ENCODE measurements at regions not wholly inside any gene's neighbourhood (a gene's known extent, or its start where the extent isn't known, plus 50 kb on each side); places are given as distances from the start of the nearest gene placed in this dataset.

- Histone ChIP-seq H3K9me2 (ENCODE audit: insufficient read depth, low read length) (no peaks in the 10 kb centered on the region), H3K36me3 (ENCODE audit: insufficient read depth, low read length) (no peaks in the 10 kb centered on the region), H3F3A (ENCODE audit: insufficient read depth, low read length, poor library complexity, severe bottlenecking) (peaks cover 3% of the 10 kb centered on the region), H3K79me2 (replicated peaks; ENCODE audit: insufficient read depth, low read length) (no peaks in the 10 kb centered on the region), H4K20me1 (ENCODE audit: insufficient read depth) (no peaks in the 10 kb centered on the region), H3K9ac (ENCODE audit: low read length) (no peak overlapping the region), H3K9me3 (ENCODE audit: low read length) (no peaks in the 10 kb centered on the region), H2AFZ (ENCODE audit: low read depth, low read length) (no peak overlapping the region), H3K27me3 (ENCODE audit: insufficient read depth, low read depth, low read length) (no peaks in the 10 kb centered on the region), H3K4me2 (ENCODE audit: low read length) (peak overlapping the region; percentile 29), H3K27ac (ENCODE audit: low read length) (peak overlapping the region; percentile 64), H3K4me3 (ENCODE audit: low read length) (peak overlapping the region; percentile 36)
- peak; percentile 89 for TF ChIP-seq POLR2AphosphoS5 (IDR thresholded peaks at IDR 0.05)
- peak; percentile 39 for TF ChIP-seq REST (IDR thresholded peaks at IDR 0.05; ENCODE audit: borderline replicate concordance)
- peak; percentile 39 for TF ChIP-seq SMC3 (conservative IDR thresholded peaks at IDR 0.05; ENCODE audit: poor library complexity)
- no peak for TF ChIP-seq CTCF (IDR thresholded peaks at IDR 0.05; ENCODE audit: poor library complexity, severe bottlenecking)
- no peak for TF ChIP-seq MXI1 (conservative IDR thresholded peaks at IDR 0.05; ENCODE audit: poor library complexity, severe bottlenecking)
- TF ChIP-seq EP300 (conservative IDR thresholded peaks at IDR 0.05; ENCODE audit: poor library complexity, severe bottlenecking): peak; percentile 94
These were observed 66.8 kb upstream of the GALNTL6 start for GRCh38 chr4:171746418-171746817.

GRCh38 chr4:171742436-171742835 is 70.8 kb upstream of the GALNTL6 start:
- no peak overlapping the region for H3K4me3 ChIP-seq (ENCODE audit: low read length)
- H3K27ac ChIP-seq (ENCODE audit: low read length): no peak overlapping the region
- peaks cover 3% of the 10 kb centered on the region for H3F3A ChIP-seq (ENCODE audit: insufficient read depth, low read length, poor library complexity, severe bottlenecking)
- no peak overlapping the region for H3K4me2 ChIP-seq (ENCODE audit: low read length)
- H2AFZ ChIP-seq (ENCODE audit: low read depth, low read length): no peak overlapping the region
- TF ChIP-seq EZH2 (IDR thresholded peaks at IDR 0.05; ENCODE audit: borderline replicate concordance, insufficient read depth, low read length, poor library complexity, severe bottlenecking) (no peak), SMC3 (conservative IDR thresholded peaks at IDR 0.05; ENCODE audit: poor library complexity) (no peak), TAF1 (IDR thresholded peaks at IDR 0.05; ENCODE audit: low read depth) (no peak)
- H3K36me3 ChIP-seq (ENCODE audit: insufficient read depth, low read length): no peaks in the 10 kb centered on the region
- H3K9me3 ChIP-seq (ENCODE audit: low read length): no peaks in the 10 kb centered on the region
- no peaks in the 10 kb centered on the region for H4K20me1 ChIP-seq (ENCODE audit: insufficient read depth)
- no peaks in the 10 kb centered on the region for H3K27me3 ChIP-seq (ENCODE audit: insufficient read depth, low read depth, low read length)
- no peak overlapping the region for H3K9ac ChIP-seq (ENCODE audit: low read length)
- H3K79me2 ChIP-seq (replicated peaks; ENCODE audit: insufficient read depth, low read length): no peaks in the 10 kb centered on the region
- H3K9me2 ChIP-seq (ENCODE audit: insufficient read depth, low read length): no peaks in the 10 kb centered on the region

- H3K9me3 ChIP-seq (ENCODE audit: low read length): no peaks in the 10 kb centered on the region
- H3K27me3 ChIP-seq (ENCODE audit: insufficient read depth, low read depth, low read length): no peaks in the 10 kb centered on the region
- H3K79me2 ChIP-seq (replicated peaks; ENCODE audit: insufficient read depth, low read length): no peaks in the 10 kb centered on the region
- no peak overlapping the region for H3K4me2 ChIP-seq (ENCODE audit: low read length)
- no peak overlapping the region for H3K4me3 ChIP-seq (ENCODE audit: low read length)
- H3K9me2 ChIP-seq (ENCODE audit: insufficient read depth, low read length): no peaks in the 10 kb centered on the region
- H3K9ac ChIP-seq (ENCODE audit: low read length): no peak overlapping the region
- H2AFZ ChIP-seq (ENCODE audit: low read depth, low read length): no peak overlapping the region
- no peaks in the 10 kb centered on the region for H3F3A ChIP-seq (ENCODE audit: insufficient read depth, low read length, poor library complexity, severe bottlenecking)
- no peaks in the 10 kb centered on the region for H4K20me1 ChIP-seq (ENCODE audit: insufficient read depth)
- H3K27ac ChIP-seq (ENCODE audit: low read length): no peak overlapping the region
- no peaks in the 10 kb centered on the region for H3K36me3 ChIP-seq (ENCODE audit: insufficient read depth, low read length)
- TF ChIP-seq EP300 (conservative IDR thresholded peaks at IDR 0.05; ENCODE audit: poor library complexity, severe bottlenecking): no peak
- TF ChIP-seq RAD21 (conservative IDR thresholded peaks at IDR 0.05): no peak
- no peak for TF ChIP-seq EZH2 (IDR thresholded peaks at IDR 0.05; ENCODE audit: borderline replicate concordance, insufficient read depth, low read length, poor library complexity, severe bottlenecking)
- no peak for TF ChIP-seq SMC3 (conservative IDR thresholded peaks at IDR 0.05; ENCODE audit: poor library complexity)
- no peak for TF ChIP-seq MXI1 (conservative IDR thresholded peaks at IDR 0.05; ENCODE audit: poor library complexity, severe bottlenecking)
- no peak for TF ChIP-seq TAF1 (IDR thresholded peaks at IDR 0.05; ENCODE audit: low read depth)
- no peak for TF ChIP-seq REST (IDR thresholded peaks at IDR 0.05; ENCODE audit: borderline replicate concordance)
- TF ChIP-seq CTCF (IDR thresholded peaks at IDR 0.05; ENCODE audit: poor library complexity, severe bottlenecking): no peak
- TF ChIP-seq POLR2AphosphoS5 (IDR thresholded peaks at IDR 0.05): no peak
These were observed 86.0 kb upstream of the GALNTL6 start for GRCh38 chr4:171727185-171727584.
